Spleen (tissue), 7 donors: ENCODE measurements at regions not wholly inside any gene's neighbourhood (a gene's known extent, or its start where the extent isn't known, plus 50 kb on each side); places are given as distances from the start of the nearest gene placed in this dataset.

Experiments used
- CTCF ChIP-seq, 11 experiments: fragments of 200-600 bp in 7 of 11; fragments of 450-650 bp in 4 of 11; sonication (generic) in 4 of 11; IDR thresholded peaks in 8 of 11; conservative IDR thresholded peaks in 3 of 11; 1 replicate in 7 of 11; 2 replicates in 4 of 11; pipeline versions ENCODE4 v1.4.0 to v1.8.0; 2016 to 2021; ENCODE audit warnings: antibody characterized with exemption in 11 of 11, inconsistent platforms in 4 of 11, mild to moderate bottlenecking in 1 of 11
- POLR2A ChIP-seq, 3 donors: fragments of 450-650 bp; IDR thresholded peaks; one replicate each; pipeline ENCODE4 v1.5.1; 2017; ENCODE audit warnings: antibody characterized with exemption in 3 of 3, mild to moderate bottlenecking in 1 of 3
- POLR2AphosphoS5 ChIP-seq, 3 donors: sonication (generic); formaldehyde crosslinking; IDR thresholded peaks; one replicate each; pipeline ENCODE4 v1.5.1; 2017; ENCODE audit warnings: antibody characterized with exemption in 3 of 3
- donor health status: DM: no; HTN: no; CAD: no; lungs with moderate emphysema.
- donor health status: DM: no; HTN: no; CAD: no.
- donor health status: DM: no; HTN: no; CAD: no.

GRCh38 chr9:126261584-126262356 is 64.9 kb upstream of the MVB12B start:
- TF ChIP-seq POLR2A (IDR thresholded peaks at IDR 0.05) (no peak), CTCF (IDR thresholded peaks at IDR 0.05 in 8 of 11, conservative IDR thresholded peaks at IDR 0.05 in 3 of 11) (no peak), POLR2AphosphoS5 (IDR thresholded peaks at IDR 0.05) (no peak)
